PFSK-1 (cell line): ENCODE measurements at regions not wholly inside any gene's neighbourhood (a gene's known extent, or its start where the extent isn't known, plus 50 kb on each side); places are given as distances from the start of the nearest gene placed in this dataset.

Experiments
- POLR2AphosphoS5 ChIP-seq: IDR thresholded peaks from 2 replicates; pipeline ENCODE4 v1.6.1; 2012; ENCODE audit warnings: low read depth, mild to moderate bottlenecking, control low read depth, low read length, moderate library complexity
- TAF1 ChIP-seq: IDR thresholded peaks from 2 replicates; pipeline ENCODE4 v1.6.1; 2012; ENCODE audit warnings: low read length, control low read depth, borderline replicate concordance; ENCODE audit not compliant: insufficient read depth

DNA sequence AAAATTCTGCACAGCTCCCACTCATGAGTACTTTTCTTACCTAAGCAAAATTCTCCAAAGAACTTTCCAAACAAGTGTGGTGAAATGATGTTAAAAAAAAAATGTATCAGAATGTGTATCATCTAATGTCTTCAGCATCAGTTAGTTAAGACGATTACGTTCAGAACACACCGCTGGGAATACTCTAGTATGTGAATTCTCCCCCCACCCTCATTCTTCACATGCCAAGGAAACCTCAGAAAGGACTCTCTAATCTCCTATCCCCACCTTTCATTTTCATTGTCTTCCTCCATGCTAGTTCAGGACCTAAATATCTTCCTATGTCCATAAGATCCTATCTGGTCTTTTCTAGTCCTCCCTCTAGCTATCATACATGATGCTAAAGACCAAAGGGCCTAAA, 457.4 kb downstream of the SHQ1 start:
- TF ChIP-seq TAF1 (no peak), POLR2AphosphoS5 (no peak)
